ENCODE measurements at regions not wholly inside any gene's neighbourhood (a gene's known extent, or its start where the extent isn't known, plus 50 kb on each side); places are given as distances from the start of the nearest gene placed in this dataset.

- TF ChIP-seq, protein P1, sequence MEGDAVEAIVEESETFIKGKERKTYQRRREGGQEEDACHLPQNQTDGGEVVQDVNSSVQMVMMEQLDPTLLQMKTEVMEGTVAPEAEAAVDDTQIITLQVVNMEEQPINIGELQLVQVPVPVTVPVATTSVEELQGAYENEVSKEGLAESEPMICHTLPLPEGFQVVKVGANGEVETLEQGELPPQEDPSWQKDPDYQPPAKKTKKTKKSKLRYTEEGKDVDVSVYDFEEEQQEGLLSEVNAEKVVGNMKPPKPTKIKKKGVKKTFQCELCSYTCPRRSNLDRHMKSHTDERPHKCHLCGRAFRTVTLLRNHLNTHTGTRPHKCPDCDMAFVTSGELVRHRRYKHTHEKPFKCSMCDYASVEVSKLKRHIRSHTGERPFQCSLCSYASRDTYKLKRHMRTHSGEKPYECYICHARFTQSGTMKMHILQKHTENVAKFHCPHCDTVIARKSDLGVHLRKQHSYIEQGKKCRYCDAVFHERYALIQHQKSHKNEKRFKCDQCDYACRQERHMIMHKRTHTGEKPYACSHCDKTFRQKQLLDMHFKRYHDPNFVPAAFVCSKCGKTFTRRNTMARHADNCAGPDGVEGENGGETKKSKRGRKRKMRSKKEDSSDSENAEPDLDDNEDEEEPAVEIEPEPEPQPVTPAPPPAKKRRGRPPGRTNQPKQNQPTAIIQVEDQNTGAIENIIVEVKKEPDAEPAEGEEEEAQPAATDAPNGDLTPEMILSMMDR (IDR thresholded peaks at IDR 0.05) = no peak
- TF ChIP-seq POLR2A (IDR thresholded peaks at IDR 0.05) = no peak
Measured at GRCh38 chr4:141540643-141541042, 95.7 kb upstream of the IL15 start.
